HepG2 (cell line): ENCODE measurements at regions not wholly inside any gene's neighbourhood (a gene's known extent, or its start where the extent isn't known, plus 50 kb on each side); places are given as distances from the start of the nearest gene placed in this dataset.

Source experiments
- ATAC-seq: fragments of 200-7000 bp; cut with Tn5 transposase; 3 replicates; pipeline ENCODE4 v1.9.1; 2020; ENCODE audit warnings: mild to moderate bottlenecking, moderate library complexity
- BruUV-seq: library from RNA; stranded (reverse); fragments of 400-500 nt; replicated peaks from 2 replicates; lab custom pipeline; 2021; lab: Mats Ljungman, UMichigan
- CTCF ChIA-PET: fragments of 300-600 bp; formaldehyde crosslinking; extraction: SDS; loops from one replicate; lab custom pipeline; 2021; ENCODE audit warnings: low total read pairs, inconsistent platforms, low intra/inter-chr PET ratio; lab: Yijun Ruan, JAX
- POLR2A ChIA-PET: fragments of 350-600 bp; sonication (Branson Sonifier 250); formaldehyde crosslinking; loops from one replicate; lab custom pipeline; 2020; ENCODE audit warnings: antibody characterized with exemption, inconsistent platforms; lab: Yijun Ruan, JAX
- DNase-seq: peaks from one replicate; pipeline ENCODE4 v3.0.0-alpha.2; 2015; ENCODE audit warnings: low spot score
- FAIRE-seq: peaks from 3 replicates; lab custom pipeline; 2011; peaks lifted over from hg19 to GRCh38; lab: Jason Lieb, UNC
- H2AFZ ChIP-seq: one replicate; pipeline ENCODE4 v1.6.1; 2011; ENCODE audit warnings: low read length, inconsistent platforms
- H3K27ac ChIP-seq: fragments of 300-600 bp; 3 replicates; pipeline ENCODE4 v1.8.0; 2011; ENCODE audit warnings: mixed run types, mild to moderate bottlenecking, mixed read lengths, low read length, inconsistent platforms; ENCODE audit not compliant: insufficient read depth; ENCODE audit errors: extremely low read length
- H3K27me3 ChIP-seq, 2 experiments: fragments of 200-600 bp in 1 of 2; 2 replicates in 1 of 2; 3 replicates in 1 of 2; pipeline versions ENCODE4 v1.6.0 to v1.8.0; 2011; ENCODE audit warnings: low read length in 2 of 2, mild to moderate bottlenecking in 2 of 2, moderate library complexity in 2 of 2, inconsistent platforms in 1 of 2; ENCODE audit not compliant: insufficient read depth in 2 of 2, control insufficient read depth in 1 of 2
- H3K36me3 ChIP-seq, 2 experiments: fragments of 200-600 bp in 1 of 2; replicated peaks in 1 of 2; 2 replicates in 1 of 2; 3 replicates in 1 of 2; pipeline versions ENCODE4 v1.5.1 to v1.8.0; 2011; ENCODE audit warnings: low read length in 2 of 2, inconsistent platforms in 1 of 2; ENCODE audit not compliant: insufficient read depth in 2 of 2, control insufficient read depth in 1 of 2
- H3K4me1 ChIP-seq: 2 replicates; pipeline ENCODE4 v1.5.1; 2012; ENCODE audit warnings: low read length, inconsistent platforms; ENCODE audit not compliant: insufficient read depth
- H3K4me2 ChIP-seq: 2 replicates; pipeline ENCODE4 v1.6.0; 2011; ENCODE audit warnings: low read depth, low read length, inconsistent platforms
- H3K4me3 ChIP-seq, 3 experiments: fragments of 200-600 bp in 1 of 3; sonication (generic), shearing (Covaris generic) in 1 of 3; replicated peaks in 1 of 3; 2 replicates each; pipeline ENCODE4 v1.5.1; 2011 to 2016; ENCODE audit warnings: low read length in 3 of 3, inconsistent platforms in 2 of 3, low read depth in 2 of 3, mild to moderate bottlenecking in 2 of 3, control low read depth in 1 of 3, mixed read lengths in 1 of 3; ENCODE audit not compliant: insufficient read depth in 1 of 3
- H3K79me2 ChIP-seq: one replicate; pipeline ENCODE4 v1.6.1; 2011; ENCODE audit warnings: low read length, inconsistent platforms; ENCODE audit not compliant: insufficient read depth
- H3K9ac ChIP-seq: 2 replicates; pipeline ENCODE4 v1.6.0; 2011; ENCODE audit warnings: mild to moderate bottlenecking, low read depth, low read length, inconsistent platforms; ENCODE audit not compliant: insufficient read depth
- H3K9me3 ChIP-seq: 2 replicates; pipeline ENCODE4 v1.5.1; 2012; ENCODE audit warnings: mild to moderate bottlenecking, low read length
- H4K20me1 ChIP-seq: 2 replicates; pipeline ENCODE4 v1.6.0; 2011; ENCODE audit warnings: inconsistent platforms, mild to moderate bottlenecking, low read length, moderate library complexity; ENCODE audit not compliant: insufficient read depth
- ATF5 ChIP-seq: sonication (generic); formaldehyde crosslinking; IDR thresholded peaks from 2 replicates; pipeline ENCODE4 v1.4.0; 2020; ENCODE audit warnings: mild to moderate bottlenecking, low read depth, missing genetic modification reagents
- CHD4 ChIP-seq: fragments of 200-600 bp; sonication (generic); IDR thresholded peaks from 2 replicates; pipeline ENCODE4 v1.7.0; 2017; ENCODE audit warnings: mild to moderate bottlenecking, low read length, borderline replicate concordance
- CREB3 ChIP-seq: sonication (generic); formaldehyde crosslinking; IDR thresholded peaks from 2 replicates; pipeline ENCODE4 v1.5.0; 2020; ENCODE audit warnings: missing genetic modification reagents
- ELF1 ChIP-seq: sonication (generic); formaldehyde crosslinking; IDR thresholded peaks from 2 replicates; pipeline ENCODE4 v1.4.0; 2020; ENCODE audit warnings: missing genetic modification reagents
- ETS1 ChIP-seq: sonication (generic); formaldehyde crosslinking; IDR thresholded peaks from 2 replicates; pipeline ENCODE4 v1.4.0; 2020; ENCODE audit warnings: missing genetic modification reagents
- HMG20A ChIP-seq: IDR thresholded peaks from 2 replicates; pipeline ENCODE4 v1.6.1; 2016; ENCODE audit warnings: borderline replicate concordance
- HMGA1 ChIP-seq: sonication (generic); formaldehyde crosslinking; conservative IDR thresholded peaks from 2 replicates; pipeline ENCODE4 v1.4.0; 2020; ENCODE audit warnings: missing genetic modification reagents
- KDM2A ChIP-seq: sonication (generic); formaldehyde crosslinking; IDR thresholded peaks from 2 replicates; pipeline ENCODE4 v1.4.0; 2020; ENCODE audit warnings: low read depth, missing genetic modification reagents, borderline replicate concordance
- MTERF4 ChIP-seq: sonication (generic); formaldehyde crosslinking; IDR thresholded peaks from 2 replicates; pipeline ENCODE4 v1.8.0; 2023; ENCODE audit warnings: mild to moderate bottlenecking, missing genetic modification reagents
- RARA ChIP-seq: IDR thresholded peaks from 2 replicates; pipeline ENCODE4 v1.6.1; 2016; ENCODE audit warnings: missing genetic modification reagents, missing compliant biosample characterization
- STAG1 ChIP-seq: sonication (generic); formaldehyde crosslinking; IDR thresholded peaks from 2 replicates; pipeline ENCODE4 v1.4.0; 2020; ENCODE audit warnings: missing genetic modification reagents
- TFAP4 ChIP-seq: sonication (generic); IDR thresholded peaks from 2 replicates; pipeline ENCODE4 v1.6.1; 2016; ENCODE audit warnings: low read depth, borderline replicate concordance
- XBP1 ChIP-seq: sonication (generic); formaldehyde crosslinking; IDR thresholded peaks from 2 replicates; pipeline ENCODE4 v1.5.0; 2020; ENCODE audit warnings: missing genetic modification reagents
- ZBTB8A ChIP-seq: sonication (generic); formaldehyde crosslinking; IDR thresholded peaks from 2 replicates; pipeline ENCODE4 v1.4.0; 2020; ENCODE audit warnings: mild to moderate bottlenecking, low read depth, missing genetic modification reagents, borderline replicate concordance
- ZNF205 ChIP-seq: IDR thresholded peaks from 2 replicates; pipeline ENCODE4 v1.6.1; 2018; ENCODE audit warnings: missing biosample characterization, missing genetic modification reagents
- ZNF3 ChIP-seq: IDR thresholded peaks from 2 replicates; pipeline ENCODE4 v1.7.0; 2017; ENCODE audit warnings: inconsistent platforms
- ZNF670 ChIP-seq: sonication (generic); formaldehyde crosslinking; IDR thresholded peaks from 2 replicates; pipeline ENCODE4 v1.8.0; 2022; ENCODE audit warnings: mild to moderate bottlenecking, missing genetic modification reagents, borderline replicate concordance
- ZNF879 ChIP-seq: sonication (generic); formaldehyde crosslinking; IDR thresholded peaks from 2 replicates; pipeline ENCODE4 v1.8.1; 2023; ENCODE audit warnings: missing genetic modification reagents
- ZSCAN20 ChIP-seq: sonication (generic); formaldehyde crosslinking; IDR thresholded peaks from 2 replicates; pipeline ENCODE4 v1.4.0; 2020; ENCODE audit warnings: missing genetic modification reagents, mild to moderate bottlenecking, borderline replicate concordance
- WGBS: methylation state at CpG from one replicate; pipeline ENCODE4 v1.1.6; 2017; ENCODE audit warnings: low lambda C conversion rate; 5-methylcytosine and 5-hydroxymethylcytosine counted together
- in situ Hi-C: cut with HindIII; loops from 2 replicates; pipeline ENCODE4 v1.10.0; 2017; ENCODE audit warnings: low pct_unique_long_range_greater_than_20kb; ENCODE audit not compliant: extremely low pct_ligation_motif_present
- intact Hi-C: fragments of 100-400 bp; cut with micrococcal nuclease; formaldehyde crosslinking; loops from one replicate; pipeline ENCODE4 v1.10.0; 2022; ENCODE audit not compliant: unreplicated experiment

GRCh38 chr4:17197070-17197469 lies 298.6 kb upstream of the LDB2 start (continued):
- TF ChIP-seq ATF5 (CRISPR knock-in tag) (no peak), RARA (CRISPR knock-in tag) (no peak), ETS1 (no peak), ZSCAN20 (CRISPR knock-in tag) (no peak), ZNF3 (CRISPR knock-in tag) (no peak), TFAP4 (no peak), ZBTB8A (no peak)

DNA sequence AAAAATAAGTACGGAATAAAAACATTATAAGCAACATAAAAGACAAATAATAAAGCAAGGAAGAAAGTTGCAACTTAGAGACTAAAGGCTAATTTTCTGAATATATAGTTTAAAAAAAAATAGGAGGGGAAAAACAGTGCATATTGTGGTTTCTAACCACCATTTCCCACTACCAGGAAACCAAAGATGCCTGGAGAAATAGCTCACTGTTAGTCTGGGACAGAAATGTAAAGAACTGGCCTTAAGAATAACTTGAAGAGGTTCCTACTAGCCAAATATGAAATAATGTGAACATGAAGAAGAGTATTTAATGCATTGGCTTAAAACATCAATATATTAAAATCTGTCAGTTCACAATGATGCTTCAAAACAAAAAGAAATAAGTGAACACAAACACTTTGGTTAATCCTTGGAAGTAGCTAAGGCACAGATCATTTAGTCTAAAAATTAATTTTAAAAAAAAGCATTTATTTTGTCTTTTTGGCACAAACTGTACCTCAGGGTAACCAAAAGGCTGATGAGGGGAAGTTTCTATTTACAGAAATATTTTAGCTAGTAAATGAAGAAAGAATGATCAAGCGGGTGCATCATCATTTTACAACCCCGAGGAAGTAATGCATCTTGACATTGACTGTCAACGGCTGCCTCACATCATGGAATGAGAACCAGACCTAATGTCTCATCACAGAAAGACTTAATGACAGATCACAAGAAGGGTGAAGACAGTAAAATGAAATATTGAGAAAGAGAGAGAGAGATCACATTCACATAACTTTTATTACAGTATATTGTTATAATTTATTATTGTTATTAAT lies 297.2 kb upstream of the LDB2 start:
- POLR2A ChIA-PET: no interaction called here
- in situ Hi-C loops (no loop called here), intact Hi-C loops (no loop called here)
- Histone ChIP-seq H3K4me1 (no peaks in the 10 kb centered on the region), H3K9me3 (no peaks in the 10 kb centered on the region), H3K36me3 (no peaks in the 10 kb centered on the region), H3K27me3 (no peaks in the 10 kb centered on the region), H3K79me2 (no peaks in the 10 kb centered on the region), H2AFZ (no peak overlapping the region), H3K4me3 (no peak overlapping the region), H3K9ac (no peak overlapping the region), H4K20me1 (no peaks in the 10 kb centered on the region), H3K27ac (no peak overlapping the region), H3K4me2 (no peak overlapping the region)
- CTCF ChIA-PET: no interaction called here
- BruUV-seq: no TSS peak
- no peak for FAIRE-seq
- WGBS: 11% methylated on average over 4 of the region's 4 CpGs
- no peak for ATAC-seq
- TF ChIP-seq CHD4 (no peak), ELF1 (CRISPR knock-in tag) (no peak), XBP1 (CRISPR knock-in tag) (no peak), HMGA1 (CRISPR knock-in tag) (no peak), HMG20A (CRISPR knock-in tag) (no peak), CREB3 (CRISPR knock-in tag) (no peak), KDM2A (no peak), ZNF879 (CRISPR knock-in tag) (no peak), MTERF4 (CRISPR knock-in tag) (no peak), ZNF205 (CRISPR knock-in tag) (no peak), STAG1 (CRISPR knock-in tag) (no peak), ZNF670 (no peak)
- DNase-seq: no peak
